GM06990 (cell line): ENCODE measurements at regions not wholly inside any gene's neighbourhood (a gene's known extent, or its start where the extent isn't known, plus 50 kb on each side); places are given as distances from the start of the nearest gene placed in this dataset.

Source experiments
- DNase-seq: peaks from one replicate; pipeline ENCODE4 v3.0.0-alpha.2; 2011; ENCODE audit not compliant: insufficient read length; ENCODE audit errors: extremely low read depth
- H3K27me3 ChIP-seq: replicated peaks from 2 replicates; pipeline ENCODE4 v1.6.0; 2011; ENCODE audit warnings: low read length; ENCODE audit not compliant: control insufficient read depth, insufficient read depth
- H3K36me3 ChIP-seq: 2 replicates; pipeline ENCODE4 v1.5.1; 2011; ENCODE audit warnings: low read length; ENCODE audit not compliant: control insufficient read depth, insufficient read depth
- H3K4me3 ChIP-seq: replicated peaks from 2 replicates; pipeline ENCODE4 v1.5.1; 2011; ENCODE audit warnings: low read depth, mild to moderate bottlenecking, control low read depth, low read length
- TF ChIP-seq, protein P1 (sequence below): IDR thresholded peaks from 2 replicates; pipeline ENCODE4 v1.5.1; 2011; ENCODE audit warnings: low read length, control low read depth, mild to moderate bottlenecking, inconsistent platforms; ENCODE audit not compliant: insufficient read depth, poor library complexity, severe bottlenecking

DNA sequence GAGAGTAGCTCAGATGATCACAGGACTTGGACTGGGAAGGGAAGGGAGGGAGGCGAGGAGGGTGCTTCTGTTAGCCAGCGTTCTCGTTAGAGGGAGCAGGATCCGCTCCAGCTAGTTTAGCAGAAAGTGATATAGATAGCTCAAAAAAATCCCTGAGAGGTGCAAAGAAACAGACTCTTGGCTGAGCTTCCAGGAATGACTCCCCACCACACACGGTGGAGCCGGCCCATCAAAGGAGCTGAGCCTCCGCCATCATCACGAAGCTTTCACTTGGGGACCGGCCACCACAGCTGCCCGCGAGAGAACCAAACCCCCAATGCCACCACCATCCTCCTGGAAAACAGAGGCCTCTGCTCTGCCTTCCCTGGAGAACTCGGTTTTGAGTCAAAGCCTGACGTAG, 124.6 kb upstream of the BCL2L14 start:
- Histone ChIP-seq H3K4me3 (no peak overlapping the region), H3K27me3 (no peaks in the 10 kb centered on the region), H3K36me3 (no peaks in the 10 kb centered on the region)
- TF ChIP-seq, protein P1, sequence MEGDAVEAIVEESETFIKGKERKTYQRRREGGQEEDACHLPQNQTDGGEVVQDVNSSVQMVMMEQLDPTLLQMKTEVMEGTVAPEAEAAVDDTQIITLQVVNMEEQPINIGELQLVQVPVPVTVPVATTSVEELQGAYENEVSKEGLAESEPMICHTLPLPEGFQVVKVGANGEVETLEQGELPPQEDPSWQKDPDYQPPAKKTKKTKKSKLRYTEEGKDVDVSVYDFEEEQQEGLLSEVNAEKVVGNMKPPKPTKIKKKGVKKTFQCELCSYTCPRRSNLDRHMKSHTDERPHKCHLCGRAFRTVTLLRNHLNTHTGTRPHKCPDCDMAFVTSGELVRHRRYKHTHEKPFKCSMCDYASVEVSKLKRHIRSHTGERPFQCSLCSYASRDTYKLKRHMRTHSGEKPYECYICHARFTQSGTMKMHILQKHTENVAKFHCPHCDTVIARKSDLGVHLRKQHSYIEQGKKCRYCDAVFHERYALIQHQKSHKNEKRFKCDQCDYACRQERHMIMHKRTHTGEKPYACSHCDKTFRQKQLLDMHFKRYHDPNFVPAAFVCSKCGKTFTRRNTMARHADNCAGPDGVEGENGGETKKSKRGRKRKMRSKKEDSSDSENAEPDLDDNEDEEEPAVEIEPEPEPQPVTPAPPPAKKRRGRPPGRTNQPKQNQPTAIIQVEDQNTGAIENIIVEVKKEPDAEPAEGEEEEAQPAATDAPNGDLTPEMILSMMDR: no peak
- no peak for DNase-seq

DNA sequence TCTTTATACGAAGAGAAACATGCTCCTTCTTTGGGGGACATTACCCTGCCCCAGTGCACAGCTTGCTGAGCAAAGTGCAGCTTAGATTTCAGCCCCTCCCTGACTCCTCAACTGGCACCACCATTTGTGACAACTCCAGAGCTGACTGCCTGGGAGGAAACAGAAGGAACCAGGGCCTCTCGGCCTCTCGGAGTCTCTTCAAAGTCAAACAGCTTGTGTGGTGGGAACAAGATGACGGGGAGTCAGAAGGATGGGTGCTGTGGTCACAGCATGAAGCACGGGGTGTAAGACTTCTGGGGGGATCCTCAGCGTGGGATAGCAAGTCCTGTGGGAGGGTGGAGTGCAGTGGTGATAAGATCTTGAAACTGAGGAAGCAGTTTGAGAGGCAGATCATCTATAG, 123.5 kb upstream of the BCL2L14 start:
- DNase-seq: no peak
- Histone ChIP-seq H3K27me3 (no peaks in the 10 kb centered on the region), H3K4me3 (no peak overlapping the region), H3K36me3 (no peaks in the 10 kb centered on the region)
- TF ChIP-seq, protein P1: no peak

DNA sequence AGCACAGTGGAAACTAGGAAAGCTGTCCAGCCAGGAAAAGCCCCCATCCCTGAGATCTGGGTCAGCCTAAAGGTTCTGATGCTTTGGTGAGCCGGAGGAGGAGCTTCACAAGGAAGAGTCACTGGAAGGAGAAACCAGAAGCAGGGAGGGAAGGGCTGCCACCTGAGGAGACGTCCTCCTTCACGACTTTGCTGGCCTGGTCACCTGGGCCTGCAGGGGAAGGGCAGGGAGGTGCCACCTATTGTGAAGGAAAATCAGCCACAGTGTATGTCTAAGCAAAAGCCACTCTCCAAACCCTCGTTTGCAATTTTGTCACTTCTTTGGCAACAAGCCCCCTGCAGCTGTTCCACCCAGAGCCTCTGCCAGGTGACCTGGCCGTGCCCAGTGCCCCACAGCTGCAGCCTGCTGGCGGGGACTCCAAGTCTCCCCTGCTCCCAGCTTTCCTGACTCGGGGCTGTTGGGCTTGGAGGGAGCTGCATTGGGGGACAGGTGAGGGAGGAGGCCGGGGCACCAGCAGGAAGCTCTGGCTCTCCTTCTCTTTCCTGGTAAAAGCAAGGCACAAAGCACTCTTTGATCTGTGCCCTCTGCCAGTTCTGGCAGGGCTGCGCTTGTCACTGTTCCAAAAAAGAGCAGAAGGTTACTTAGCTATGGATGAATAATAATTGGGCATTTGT, 120.9 kb upstream of the BCL2L14 start:
- H3K27me3 ChIP-seq: no peaks in the 10 kb centered on the region
- TF ChIP-seq, protein P1: no peak

DNA sequence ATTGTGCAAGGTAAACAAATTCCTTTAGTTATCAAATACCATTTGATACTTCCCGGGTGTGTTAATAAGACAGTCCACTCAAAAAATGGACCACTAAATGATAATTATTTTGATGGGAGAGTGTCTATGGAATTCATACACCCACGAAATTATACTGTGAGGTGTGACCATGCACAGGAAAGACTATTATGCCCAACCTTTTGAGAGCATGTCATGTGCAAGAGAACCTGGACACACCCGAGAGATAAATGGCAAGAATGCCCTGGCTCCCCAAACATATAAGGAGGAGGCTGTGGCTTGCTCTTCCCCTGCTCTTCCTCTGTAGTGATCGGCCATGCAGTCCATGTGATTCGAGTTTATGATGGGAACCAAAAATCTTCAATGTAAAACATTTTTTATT, 119.5 kb upstream of the BCL2L14 start:
- Histone ChIP-seq H3K36me3 (no peaks in the 10 kb centered on the region), H3K27me3 (no peaks in the 10 kb centered on the region), H3K4me3 (no peak overlapping the region)
- DNase-seq: no peak
- TF ChIP-seq, protein P1: no peak

More for the DNA sequence above, 120.9 kb upstream of the BCL2L14 start:
- no peaks in the 10 kb centered on the region for H3K36me3 ChIP-seq
- no peak for DNase-seq
- no peak overlapping the region for H3K4me3 ChIP-seq

DNA sequence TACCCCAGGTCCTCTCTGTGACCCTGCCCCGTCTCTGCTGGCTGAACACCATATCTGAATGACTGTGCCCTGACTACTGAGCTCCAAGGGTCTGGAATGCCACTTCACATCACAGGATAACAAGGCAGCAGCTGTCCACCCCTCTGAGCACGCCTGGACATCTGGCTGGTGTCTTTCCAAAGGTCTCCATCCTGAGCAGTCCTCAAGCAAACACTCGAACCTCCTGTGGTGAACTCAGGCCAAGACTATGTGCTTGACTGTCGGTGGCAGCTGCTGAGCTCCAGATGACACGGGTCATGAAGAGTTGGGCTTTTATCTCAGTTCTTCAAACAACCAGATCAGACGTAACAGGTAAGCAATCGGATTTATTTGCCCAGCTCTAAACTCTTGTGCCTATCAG, 117.2 kb upstream of the BCL2L14 start:
- H3K36me3 ChIP-seq: no peaks in the 10 kb centered on the region
- no peak overlapping the region for H3K4me3 ChIP-seq
- TF ChIP-seq, protein P1: no peak
- H3K27me3 ChIP-seq: no peaks in the 10 kb centered on the region
- no peak for DNase-seq

DNA sequence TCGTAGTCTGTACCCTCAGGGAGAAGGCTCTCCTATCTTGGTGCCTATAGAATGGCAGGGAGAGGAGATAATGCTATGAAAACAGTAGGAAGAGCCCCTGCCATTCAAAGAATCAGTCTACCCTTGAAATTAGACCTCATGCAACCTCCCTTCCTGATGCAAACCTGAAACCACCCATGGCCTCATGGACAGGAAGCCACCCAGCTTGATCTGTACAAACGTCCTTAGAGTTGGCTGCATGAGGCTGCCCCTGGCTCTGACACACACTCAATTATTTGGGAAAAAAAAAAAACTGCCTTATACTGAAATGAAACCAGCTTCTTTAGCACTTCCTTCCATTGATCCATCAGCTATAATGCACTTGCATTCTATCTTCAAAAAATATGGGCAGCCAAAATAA, 116.6 kb upstream of the BCL2L14 start:
- DNase-seq: no peak
- TF ChIP-seq, protein P1: no peak
- no peaks in the 10 kb centered on the region for H3K27me3 ChIP-seq

More for the DNA sequence above, 116.6 kb upstream of the BCL2L14 start:
- no peak overlapping the region for H3K4me3 ChIP-seq
- no peaks in the 10 kb centered on the region for H3K36me3 ChIP-seq
